CD4-positive, alpha-beta T cell treated with Interleukin-15 for 4 hours (primary cell): ENCODE measurements at regions not wholly inside any gene's neighbourhood (a gene's known extent, or its start where the extent isn't known, plus 50 kb on each side); places are given as distances from the start of the nearest gene placed in this dataset.
"Not testable (repeated sequence)": the region's sequence is repeated elsewhere in the genome, so short reads cannot be mapped to it uniquely, and the experiment has no call there.

Experiments used
- DNase-seq: peaks from one replicate; pipeline ENCODE4 v3.0.0-alpha.2; 2020; ENCODE audit warnings: low spot score

- DNase-seq = no peak
These were observed 740.2 kb downstream of the SEMA5A start for GRCh38 chr5:8805653-8806052.

- no peak for DNase-seq
These were observed 738.2 kb downstream of the SEMA5A start for GRCh38 chr5:8807636-8808035.

- no peak for DNase-seq
These were observed 734.3 kb downstream of the SEMA5A start for GRCh38 chr5:8811581-8811980.

- no peak for DNase-seq
These were observed 732.7 kb downstream of the SEMA5A start for GRCh38 chr5:8813180-8813579.

- DNase-seq = no peak
These were observed 731.8 kb downstream of the SEMA5A start for GRCh38 chr5:8814105-8814504.

- DNase-seq = no peak
These were observed 721.5 kb downstream of the SEMA5A start for GRCh38 chr5:8824371-8824770.

- DNase-seq = no peak
These were observed 720.6 kb downstream of the SEMA5A start for GRCh38 chr5:8825139-8825757.

- no peak for DNase-seq
These were observed 719.4 kb downstream of the SEMA5A start for GRCh38 chr5:8826508-8826907.

- DNase-seq = no peak
These were observed 718.2 kb downstream of the SEMA5A start for GRCh38 chr5:8827696-8828095.

GRCh38 chr5:8828596-8829322 lies 717.1 kb downstream of the SEMA5A start:
- DNase-seq = no peak

- no peak for DNase-seq
These were observed 716.4 kb downstream of the SEMA5A start for GRCh38 chr5:8829323-8830029.

GRCh38 chr5:8831251-8831650 lies 714.6 kb downstream of the SEMA5A start:
- DNase-seq = no peak

- DNase-seq = no peak
These were observed 714.0 kb downstream of the SEMA5A start for GRCh38 chr5:8831854-8832253.

GRCh38 chr5:8839361-8840055 lies 706.4 kb downstream of the SEMA5A start:
- no peak for DNase-seq

GRCh38 chr5:8840237-8840636 lies 705.6 kb downstream of the SEMA5A start:
- no peak for DNase-seq

- not testable (repeated sequence) for DNase-seq
These were observed 705.1 kb downstream of the SEMA5A start for GRCh38 chr5:8840746-8841145.

- no peak for DNase-seq
These were observed 702.8 kb downstream of the SEMA5A start for GRCh38 chr5:8842971-8843551.

GRCh38 chr5:8843771-8844170 lies 702.1 kb downstream of the SEMA5A start:
- DNase-seq = no peak

- DNase-seq = no peak
These were observed 701.7 kb downstream of the SEMA5A start for GRCh38 chr5:8844206-8844605.

GRCh38 chr5:8844847-8845246 lies 701.0 kb downstream of the SEMA5A start:
- no peak for DNase-seq

- no peak for DNase-seq
These were observed 700.6 kb downstream of the SEMA5A start for GRCh38 chr5:8845296-8845695.

GRCh38 chr5:8848366-8848765 lies 697.5 kb downstream of the SEMA5A start:
- no peak for DNase-seq
